GM21360 (cell line): ENCODE measurements at regions not wholly inside any gene's neighbourhood (a gene's known extent, or its start where the extent isn't known, plus 50 kb on each side); places are given as distances from the start of the nearest gene placed in this dataset.
"Not testable (repeated sequence)": the region's sequence is repeated elsewhere in the genome, so short reads cannot be mapped to it uniquely, and the experiment has no call there.

Source experiments
- ATAC-seq: cut with Tn5 transposase; IDR thresholded peaks from one replicate; pipeline ENCODE4 v1.9.1; 2021; ENCODE audit warnings: mild to moderate bottlenecking, moderate library complexity; ENCODE audit not compliant: unreplicated experiment

DNA sequence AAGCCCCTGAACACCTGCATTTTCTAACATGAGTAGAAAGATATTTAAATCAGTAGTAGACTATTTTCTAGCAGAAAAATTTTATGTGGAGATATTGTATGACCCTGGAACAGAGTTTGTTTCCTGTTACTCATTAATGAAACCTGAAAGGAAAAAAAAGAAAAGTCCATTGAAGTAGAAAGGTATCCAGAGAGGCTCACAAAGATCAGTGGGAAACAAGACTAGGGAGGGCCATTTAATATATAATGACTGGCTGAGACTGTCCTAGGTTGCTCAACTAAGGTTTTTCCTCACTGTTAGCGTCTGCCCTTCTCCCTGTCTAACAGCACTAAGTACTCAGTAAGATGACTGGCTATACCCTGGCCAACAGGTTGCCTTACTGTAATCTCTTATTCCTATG is 788.6 kb downstream of the GLUD2 start:
- ATAC-seq, result no peak

DNA sequence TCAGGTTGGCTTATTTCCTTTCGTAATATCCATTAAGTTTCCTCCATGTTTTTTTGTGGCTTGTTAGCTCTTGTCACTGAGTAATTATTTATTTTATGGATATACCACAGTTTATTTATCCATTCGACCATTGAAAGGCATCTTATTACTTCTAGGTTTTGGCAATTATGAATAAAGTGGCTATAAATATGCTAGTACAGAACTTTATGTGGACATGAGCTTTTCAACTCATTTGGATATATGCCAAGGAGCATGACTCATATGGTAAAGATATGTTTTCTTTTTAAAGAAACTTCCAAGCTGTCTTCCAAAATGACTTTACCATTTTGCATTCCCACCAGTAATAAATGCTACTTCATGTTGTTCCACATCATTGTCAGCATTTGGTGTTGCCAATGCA is 803.6 kb downstream of the GLUD2 start:
- no peak for ATAC-seq

DNA sequence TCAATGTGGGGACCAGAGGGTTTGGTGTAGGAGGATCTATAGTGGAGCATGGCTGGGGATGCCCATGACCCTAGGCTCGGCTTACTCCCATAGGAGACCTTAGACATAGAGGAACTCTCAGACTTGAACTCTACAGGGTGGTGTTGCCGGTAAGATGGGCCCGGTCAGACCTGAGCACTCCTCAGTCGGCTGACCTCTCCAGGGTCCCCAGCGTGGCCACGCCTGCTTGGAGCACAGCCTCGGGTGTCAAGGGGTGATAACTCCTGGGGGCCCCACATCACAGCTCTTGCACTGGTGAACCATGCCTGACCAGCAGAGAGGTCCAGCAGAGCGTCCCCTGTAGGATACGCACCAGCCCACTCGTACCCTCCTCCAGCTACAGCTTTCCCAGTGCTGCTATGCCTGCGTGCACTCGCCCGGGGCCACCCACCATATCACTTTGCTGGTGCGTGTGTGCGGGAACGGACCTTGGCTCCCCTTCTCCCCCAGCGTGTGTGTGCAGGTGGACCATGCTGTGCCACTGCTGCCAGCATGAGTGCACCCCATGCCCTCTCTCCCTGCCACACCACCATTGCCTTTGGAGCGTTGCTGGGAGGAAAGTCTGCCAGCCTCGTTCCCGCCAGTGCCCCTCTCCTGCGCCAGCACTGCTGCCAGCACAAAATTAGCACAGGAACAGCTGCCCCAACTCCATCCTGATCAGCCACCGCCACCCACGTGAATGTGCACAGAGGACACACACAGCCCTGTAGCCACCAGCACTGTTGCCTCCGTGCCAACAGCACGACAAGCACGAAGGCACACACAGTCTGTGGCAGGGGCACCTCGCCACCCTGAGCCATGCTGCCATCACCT is 806.6 kb downstream of the GLUD2 start:
- ATAC-seq, result no peak

DNA sequence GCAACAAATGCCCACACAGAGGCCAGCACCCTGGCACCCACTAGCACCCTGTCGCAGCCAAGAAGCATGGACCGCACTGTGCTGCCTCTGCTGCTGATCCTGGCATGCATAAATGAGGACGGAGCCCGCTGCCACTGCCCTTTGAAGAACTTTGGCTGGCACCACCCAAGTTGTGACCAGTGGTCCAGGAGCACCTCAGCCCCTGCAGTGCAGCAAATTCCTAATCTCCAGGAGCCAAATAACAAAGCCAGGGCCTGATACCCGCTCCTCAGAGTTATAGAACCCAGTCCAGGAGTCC is 807.2 kb downstream of the GLUD2 start:
- ATAC-seq, result no peak

DNA sequence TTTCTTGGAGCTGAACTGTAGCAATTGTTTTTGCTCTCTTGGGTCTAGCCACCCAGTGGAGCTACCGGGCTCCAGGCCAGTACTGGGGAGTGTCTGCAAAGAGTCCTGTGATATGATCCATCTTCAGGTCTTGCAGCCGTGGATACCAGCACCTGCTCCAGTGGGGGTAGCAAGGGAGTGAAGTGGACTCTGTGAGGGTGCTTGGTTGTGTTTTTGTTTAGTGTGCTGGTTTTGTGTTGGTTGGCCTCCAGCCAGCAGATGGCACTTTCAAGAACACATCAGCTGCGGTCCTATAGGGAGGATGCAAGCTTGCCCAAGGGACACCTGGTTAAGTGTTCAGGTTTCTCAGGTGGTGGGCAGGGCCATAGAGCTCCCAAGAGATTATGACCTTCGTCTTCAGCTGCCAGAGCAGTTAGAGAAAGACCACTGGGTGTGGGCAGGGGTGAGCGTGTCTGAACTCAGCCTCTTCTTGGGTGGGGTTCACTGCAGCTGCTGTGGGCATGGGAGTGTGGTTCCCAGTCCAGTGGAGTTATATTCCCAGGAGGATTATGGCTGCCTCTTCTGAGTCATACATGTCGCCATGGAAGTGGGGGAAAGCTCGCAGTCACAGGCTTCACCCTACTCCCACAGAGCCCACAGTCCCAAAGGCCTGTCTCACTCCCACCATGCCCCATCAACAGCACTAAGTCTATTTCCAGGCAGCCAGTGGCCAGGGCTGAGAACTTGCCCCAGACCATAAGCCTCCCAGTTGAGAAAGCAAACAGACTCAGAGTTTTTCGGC is 811.6 kb downstream of the GLUD2 start:
- ATAC-seq, result no peak

DNA sequence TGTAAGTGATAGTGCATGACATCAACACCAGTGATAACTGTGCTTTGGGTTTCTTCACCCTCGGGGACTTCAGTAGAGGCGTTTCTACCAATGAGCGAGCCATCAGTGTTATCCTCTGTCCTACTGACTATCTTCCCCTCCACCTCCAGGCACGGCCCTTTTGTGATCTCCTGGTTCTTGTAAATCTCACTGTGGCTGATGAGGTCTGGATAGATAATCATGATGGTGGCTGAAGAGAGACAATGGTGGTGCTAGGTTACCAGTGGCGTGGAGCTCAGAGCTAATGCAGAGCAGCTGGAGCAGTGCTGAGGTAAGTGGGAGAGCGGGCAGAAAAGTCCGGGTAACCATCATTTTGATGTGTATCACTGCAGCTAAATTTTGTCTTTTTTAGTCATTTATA is 816.6 kb downstream of the GLUD2 start:
- ATAC-seq, result no peak

DNA sequence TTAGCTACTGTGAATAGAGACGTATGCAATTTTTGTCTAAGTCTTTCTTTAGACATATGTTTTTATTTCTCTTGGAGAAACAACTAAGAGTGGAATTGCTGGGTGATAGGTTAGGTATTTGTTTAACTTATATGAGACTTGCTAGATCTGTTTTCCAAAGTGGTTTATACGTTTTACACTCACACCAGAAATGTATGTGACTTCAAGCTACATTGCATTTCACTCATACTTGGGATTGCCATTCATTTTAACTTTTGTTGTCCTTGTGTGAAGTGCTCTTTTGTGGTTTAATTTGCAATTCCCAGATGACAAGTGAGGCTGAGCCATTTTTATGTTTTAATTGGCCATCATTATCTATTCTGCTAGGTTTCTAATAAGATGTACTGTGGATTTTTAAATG is 817.2 kb downstream of the GLUD2 start:
- no peak for ATAC-seq

DNA sequence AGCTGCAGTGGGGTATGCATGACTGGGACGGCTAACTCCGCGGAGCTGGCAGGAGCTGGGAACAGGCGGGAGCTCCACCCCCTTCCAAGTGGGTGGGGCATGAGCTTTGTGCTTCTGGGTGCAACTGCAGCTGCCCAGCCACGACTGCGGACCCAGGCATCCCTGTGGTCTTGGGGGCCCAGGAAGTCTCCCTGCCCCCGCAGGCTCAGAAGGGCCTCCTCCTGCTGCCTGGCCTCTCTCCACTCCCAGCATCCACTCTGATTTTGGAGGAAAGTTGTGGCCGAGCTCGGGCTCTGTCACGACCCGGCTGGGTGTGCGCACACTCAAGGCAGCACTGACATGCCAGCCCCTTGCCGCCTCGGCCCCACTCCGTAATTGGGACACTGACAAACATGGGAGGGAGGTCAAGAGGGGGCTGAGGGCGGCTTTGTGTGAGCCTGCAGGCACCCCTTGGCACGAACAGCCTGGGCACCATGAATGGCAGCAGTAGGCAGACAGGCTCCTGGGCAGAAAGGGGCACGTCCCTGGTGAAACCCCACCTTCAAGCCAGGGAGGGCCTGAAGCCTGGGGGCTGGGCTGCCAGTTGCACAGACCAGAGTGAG is 822.6 kb downstream of the GLUD2 start:
- no peak for ATAC-seq

DNA sequence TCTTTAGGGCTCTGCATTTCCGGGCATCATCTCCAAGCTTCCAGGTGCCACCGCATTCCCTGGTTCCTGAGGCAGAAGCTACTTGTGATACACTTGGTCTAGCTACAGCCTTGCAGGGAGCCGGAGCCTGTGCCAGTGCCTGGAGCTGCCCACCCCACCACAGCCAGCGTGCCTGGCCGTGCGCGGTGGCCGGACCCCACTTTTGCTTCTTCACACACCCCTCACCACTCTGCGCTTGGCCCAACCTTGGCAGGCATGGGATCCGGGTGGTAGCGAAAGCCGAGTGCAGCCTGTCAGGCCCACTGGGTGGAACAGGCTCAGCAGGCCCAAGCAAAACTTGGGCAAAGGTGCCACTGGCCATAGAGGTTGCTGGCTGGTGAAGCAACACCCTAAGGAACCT is 823.7 kb downstream of the GLUD2 start:
- ATAC-seq, result no peak

DNA sequence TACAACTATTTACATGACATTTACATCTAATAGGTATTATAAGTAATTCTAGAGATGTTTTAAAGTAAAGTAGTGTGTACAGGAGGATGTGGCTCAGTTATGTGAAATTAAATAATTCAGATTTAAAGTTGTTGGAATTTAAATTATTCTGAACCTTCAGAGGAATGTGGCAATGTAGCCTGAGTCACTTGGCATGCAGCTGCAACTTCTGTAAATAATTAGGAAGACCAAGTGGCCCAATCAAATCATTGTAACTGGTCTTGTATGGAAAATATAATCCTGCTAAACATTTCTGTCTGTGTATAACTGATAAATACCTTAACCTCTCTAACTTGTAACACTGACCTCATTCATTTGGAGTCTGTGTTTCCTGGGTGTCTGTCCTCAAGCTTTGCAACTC is 828.9 kb downstream of the GLUD2 start:
- ATAC-seq, result no peak

DNA sequence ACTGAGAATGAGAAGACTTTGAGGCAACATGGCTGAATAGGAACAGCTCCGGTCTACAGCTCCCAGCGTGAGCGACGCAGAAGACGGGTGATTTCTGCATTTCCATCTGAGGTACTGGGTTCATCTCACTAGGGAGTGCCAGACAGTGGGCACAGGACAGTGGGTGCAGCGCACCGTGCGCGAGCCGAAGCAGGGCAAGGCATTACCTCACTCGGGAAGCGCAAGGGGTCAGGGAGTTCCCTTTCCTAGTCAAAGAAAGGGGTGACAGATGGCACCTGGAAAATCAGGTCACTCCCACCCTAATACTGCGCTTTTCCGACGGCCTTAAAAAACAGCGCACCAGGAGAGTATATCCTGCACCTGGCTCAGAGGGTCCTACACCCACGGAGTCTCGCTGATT is 829.9 kb downstream of the GLUD2 start:
- not testable (repeated sequence) for ATAC-seq

DNA sequence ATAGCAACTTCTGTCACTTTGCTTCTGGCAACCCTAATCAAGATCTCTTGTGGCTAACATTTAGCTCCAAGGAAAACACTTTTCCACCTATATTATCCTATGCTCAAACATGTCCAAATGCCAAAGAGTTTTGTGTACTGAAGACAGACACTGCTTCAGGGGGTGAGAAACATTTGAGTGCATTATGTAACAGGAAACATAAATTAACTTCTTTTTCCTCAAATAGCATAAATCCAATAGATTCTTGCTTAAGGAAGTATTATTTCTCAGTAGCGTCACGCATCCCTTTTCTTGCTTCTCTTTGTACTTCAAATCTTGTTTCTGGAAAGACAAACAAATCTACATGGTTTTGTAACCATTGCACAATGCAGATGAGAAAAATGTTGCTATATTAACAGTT is 839.1 kb downstream of the GLUD2 start:
- no peak for ATAC-seq

DNA sequence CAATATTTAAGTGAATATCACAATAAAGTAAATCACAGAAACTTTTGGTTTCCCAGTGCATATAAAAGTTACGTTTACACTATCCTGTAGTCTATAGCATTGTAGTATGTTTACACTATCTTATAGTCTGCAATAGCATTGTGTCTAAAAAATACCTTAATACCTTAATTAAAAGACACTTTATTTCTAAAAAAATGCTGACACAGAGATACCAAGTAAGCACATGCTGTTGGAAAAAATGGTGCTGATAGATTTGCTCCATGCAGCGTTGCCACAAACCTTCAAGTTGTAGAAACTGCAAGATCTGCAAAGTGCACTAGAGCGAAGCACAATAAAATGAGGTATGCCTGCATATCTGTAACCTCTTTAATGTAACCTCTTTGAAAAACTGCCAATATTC is 847.3 kb downstream of the GLUD2 start:
- ATAC-seq, result no peak

DNA sequence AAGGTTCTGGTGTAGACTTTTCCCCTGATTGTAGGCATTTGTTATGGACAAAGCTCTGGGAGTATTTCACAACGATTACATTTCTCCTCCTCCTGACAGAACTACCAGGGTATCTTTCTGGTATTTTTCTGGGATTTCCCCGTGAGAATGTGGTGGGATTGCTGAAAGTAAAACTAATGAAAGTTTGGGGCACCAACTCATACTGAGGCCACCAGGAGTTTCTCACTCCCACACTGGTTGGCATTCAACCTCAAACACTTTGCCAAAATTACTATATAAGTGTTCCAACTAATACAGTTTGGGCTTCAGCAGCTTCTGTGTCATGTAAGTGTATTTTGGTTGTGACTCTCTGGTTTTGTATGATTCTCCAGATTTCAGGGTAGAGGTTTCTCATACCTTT is 855.1 kb downstream of the GLUD2 start:
- ATAC-seq, result peak; percentile 61

DNA sequence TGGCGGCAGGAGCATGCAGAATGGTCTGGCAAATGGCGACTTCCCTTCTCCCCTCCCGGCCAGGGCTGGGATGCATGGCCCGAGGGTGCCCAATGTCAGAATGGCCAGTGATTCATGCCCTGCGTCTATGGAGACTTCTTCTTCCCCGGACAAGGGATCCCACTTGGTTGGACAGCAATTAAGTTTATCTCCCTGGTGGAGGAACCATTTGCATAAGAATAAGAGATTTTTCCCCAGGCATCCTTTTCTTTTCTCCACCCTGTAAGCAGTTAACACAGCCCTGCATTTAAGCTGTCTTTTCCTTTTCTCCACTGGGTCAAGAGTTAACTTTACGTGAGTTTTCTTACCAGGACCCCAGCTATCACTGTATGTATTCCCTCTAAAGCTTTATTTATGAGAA is 856.6 kb downstream of the GLUD2 start:
- no peak for ATAC-seq

DNA sequence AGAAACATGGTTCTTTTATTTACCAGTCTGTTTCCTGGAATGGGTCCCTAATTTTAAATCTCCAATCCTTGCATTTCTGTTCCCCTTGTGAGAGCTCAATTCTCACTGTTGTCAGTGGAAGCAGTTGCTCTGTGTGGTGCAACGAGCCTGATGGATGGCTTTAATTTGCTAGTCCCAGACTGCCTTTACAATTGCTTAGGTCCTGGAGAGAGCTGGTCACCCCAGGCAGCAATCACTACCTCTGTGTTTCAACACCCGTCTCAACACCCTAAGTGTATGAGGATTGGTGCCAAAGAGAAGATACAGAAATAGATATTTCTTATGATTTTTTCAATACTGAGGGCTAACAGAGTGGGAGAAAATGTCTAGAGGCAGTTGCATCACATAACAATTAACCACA is 873.8 kb downstream of the GLUD2 start:
- no peak for ATAC-seq

DNA sequence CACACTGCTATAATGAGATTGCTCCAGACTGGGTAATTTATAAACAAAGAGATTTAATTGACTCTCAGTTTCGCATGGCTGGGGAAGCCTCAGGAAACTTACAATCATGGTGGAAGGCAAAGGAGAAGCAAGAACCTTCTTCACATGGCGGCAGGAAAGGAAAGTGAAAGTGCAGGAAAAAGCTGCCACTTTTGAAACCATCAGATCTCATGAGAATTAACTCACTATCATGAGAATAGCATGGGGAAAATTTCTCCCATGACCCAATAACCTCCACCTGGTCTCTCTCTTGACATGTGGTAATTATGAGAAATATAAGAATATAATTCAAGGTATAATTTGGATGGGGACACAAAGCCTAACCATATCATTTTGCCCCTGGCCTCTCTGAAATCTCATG is 884.2 kb downstream of the GLUD2 start:
- ATAC-seq, result no peak

DNA sequence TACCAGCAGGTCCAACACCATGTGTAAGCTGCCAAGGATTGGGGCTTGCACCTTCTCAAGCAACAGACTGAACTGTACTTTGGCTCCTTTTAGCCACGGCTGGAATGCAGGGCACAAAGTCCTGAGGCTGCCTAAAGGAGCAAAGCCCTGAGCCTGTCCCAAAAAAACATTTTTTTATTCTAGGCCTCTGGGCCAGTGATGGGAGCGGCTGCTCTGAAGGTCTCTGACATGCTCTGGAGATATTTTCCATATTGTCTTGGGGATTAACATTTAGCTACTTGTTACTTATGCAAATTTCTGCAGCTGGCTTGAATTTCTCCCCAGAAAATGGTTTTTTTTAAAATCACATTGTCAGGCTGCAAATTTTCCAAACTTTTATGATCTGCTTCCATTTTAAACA is 885.3 kb downstream of the GLUD2 start:
- ATAC-seq, result no peak

DNA sequence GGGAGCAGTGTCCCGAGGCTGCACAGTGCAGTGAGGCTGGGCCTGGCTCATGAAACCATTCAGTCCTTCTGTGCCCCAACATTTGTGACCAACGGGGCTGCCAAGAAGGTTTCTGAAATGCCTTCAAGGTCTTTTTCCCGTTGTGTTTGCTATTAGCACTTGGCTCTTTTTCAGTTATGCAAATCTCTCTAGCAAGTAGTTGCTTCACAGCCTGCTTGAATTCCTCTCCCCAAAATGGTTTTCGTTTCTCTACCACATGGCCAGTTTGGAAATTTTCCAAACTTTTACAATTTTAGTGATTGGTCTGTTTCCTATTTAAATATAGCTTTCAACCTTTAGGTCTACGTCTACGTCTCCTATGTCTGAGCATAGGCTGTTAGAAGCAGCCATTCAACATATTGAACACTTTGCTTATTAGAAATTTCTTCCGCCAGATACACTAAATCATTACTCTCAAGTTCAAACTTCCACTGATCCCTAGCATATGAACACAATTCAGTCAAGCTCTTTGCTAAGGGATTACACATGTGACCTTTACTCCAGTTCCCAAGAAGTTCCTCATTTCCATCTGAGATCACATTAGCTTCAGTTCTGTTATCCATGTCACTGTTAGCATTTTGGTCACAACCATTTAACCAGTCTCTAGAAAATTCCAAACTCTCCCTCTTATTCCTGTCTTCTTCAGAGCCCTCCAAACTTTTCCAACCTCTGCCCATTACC is 901.8 kb downstream of the GLUD2 start:
- no peak for ATAC-seq

DNA sequence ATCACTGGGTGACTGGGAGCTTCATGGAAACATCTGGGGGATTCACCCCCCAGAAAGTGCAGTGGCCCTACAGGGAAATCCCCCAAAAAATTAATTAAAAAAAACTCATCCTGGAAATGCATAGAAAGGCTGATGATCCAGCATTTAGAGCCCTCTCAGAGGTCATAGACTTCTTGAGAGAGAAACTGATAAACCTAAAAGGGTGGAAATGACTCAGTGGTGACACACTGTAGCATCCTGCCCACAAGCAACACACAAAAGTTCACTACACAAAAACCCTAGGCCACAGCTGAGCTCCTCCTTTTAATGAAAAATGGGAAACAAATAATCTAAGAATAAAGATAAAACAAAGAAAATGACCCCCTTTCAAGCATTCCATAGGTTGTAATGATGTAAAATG is 911.5 kb downstream of the GLUD2 start:
- ATAC-seq, result no peak

DNA sequence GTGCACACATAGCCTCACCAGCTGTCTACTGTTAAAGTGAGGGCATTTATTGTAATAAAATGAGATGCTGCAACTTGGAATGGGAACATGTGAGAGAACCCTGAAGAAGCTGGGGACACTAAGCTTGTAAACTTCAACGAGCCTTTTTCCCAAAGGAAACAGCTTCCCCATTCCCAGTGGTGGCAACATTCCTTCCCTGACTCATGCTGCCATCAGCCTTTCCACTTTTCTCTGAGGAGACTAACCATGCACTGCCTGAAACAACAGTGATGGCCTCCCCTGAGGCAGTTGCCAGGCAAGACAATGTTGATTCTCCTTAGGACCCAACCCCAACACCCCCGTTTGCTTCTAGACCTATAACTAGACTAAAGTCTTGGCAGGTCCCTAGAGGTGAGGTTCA is 928.3 kb downstream of the GLUD2 start:
- ATAC-seq, result no peak

DNA sequence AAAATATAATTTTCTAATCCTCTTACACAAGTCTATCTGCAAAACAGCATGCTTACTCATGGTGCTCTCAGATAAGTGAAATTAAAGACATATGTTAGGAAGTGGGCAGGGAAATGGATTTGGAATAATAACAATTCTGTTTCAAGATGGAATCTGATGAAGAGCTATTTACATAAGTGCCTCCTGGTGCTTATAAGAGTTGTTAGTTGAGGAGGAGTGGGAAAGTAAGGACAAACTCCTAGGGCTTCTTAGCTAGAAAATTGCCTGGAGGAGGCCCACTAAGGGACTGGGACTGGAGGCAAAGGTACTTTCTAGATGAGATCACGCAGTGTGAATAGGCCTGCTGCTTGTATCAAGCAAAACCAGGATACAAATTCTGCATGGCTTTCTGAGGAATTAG is 939.8 kb downstream of the GLUD2 start:
- no peak for ATAC-seq
